HCT116 (cell line): ENCODE measurements at regions not wholly inside any gene's neighbourhood (a gene's known extent, or its start where the extent isn't known, plus 50 kb on each side); places are given as distances from the start of the nearest gene placed in this dataset.

Experiments
- ATAC-seq: fragments of 200-7000 bp; cut with Tn5 transposase; 2 replicates; pipeline ENCODE4 v1.9.1; 2020; ENCODE audit warnings: mild to moderate bottlenecking, moderate library complexity
- BruUV-seq: library from RNA; stranded (reverse); fragments of 400-500 nt; replicated peaks from 2 replicates; lab custom pipeline; 2021; lab: Mats Ljungman, UMichigan
- CTCF ChIA-PET: fragments of 300-600 bp; sonication (Branson Sonifier 250); formaldehyde crosslinking; loops from one replicate; lab custom pipeline; 2021; ENCODE audit warnings: antibody characterized with exemption; lab: Charles Lee
- POLR2A ChIA-PET: fragments of 300-600, 350-600 bp; sonication (Branson Sonifier 250); formaldehyde crosslinking; loops from one replicate; lab custom pipeline; 2021; ENCODE audit warnings: antibody characterized with exemption; lab: Charles Lee
- RAD21 ChIA-PET, 2 experiments: fragments of 300-600 bp; sonication (Branson Sonifier 250); formaldehyde crosslinking; loops; one replicate each; lab custom pipeline; 2023; ENCODE audit warnings: low total read pairs in 2 of 2; ENCODE audit not compliant: uncharacterized antibody in 2 of 2, unreplicated experiment in 2 of 2, low non-redundant PET in 1 of 2; lab: Charles Lee
- DNase-seq: peaks from one replicate; pipeline ENCODE4 v3.0.0-alpha.2; 2010; ENCODE audit warnings: low read depth, low spot score
- H2AFZ ChIP-seq: fragments of 200-600 bp; shearing (Covaris generic), sonication (generic); 2 replicates; pipeline ENCODE4 v1.6.1; 2017; ENCODE audit warnings: low read depth, mixed run types, mixed read lengths, antibody characterized with exemption, low read length; ENCODE audit not compliant: poor library complexity, severe bottlenecking
- H3K27ac ChIP-seq: 2 replicates; pipeline ENCODE4 v1.5.1; 2012; ENCODE audit warnings: low read depth, low read length
- H3K27me3 ChIP-seq: fragments of 200-600 bp; sonication (generic); 2 replicates; pipeline ENCODE4 v1.6.1; 2016; ENCODE audit warnings: mixed run types, low read length, mixed read lengths; ENCODE audit not compliant: insufficient read depth
- H3K36me3 ChIP-seq, 2 experiments: fragments of 200-500 bp in 1 of 2; fragments of 200-600 bp in 1 of 2; sonication (Bioruptor generic) in 1 of 2; sonication (generic) in 1 of 2; 2 replicates each; pipeline versions ENCODE4 v1.5.1 to v1.6.1; 2014 to 2016; ENCODE audit warnings: low read length in 2 of 2, inconsistent platforms in 1 of 2, mixed read lengths in 1 of 2, mixed run types in 1 of 2; ENCODE audit not compliant: insufficient read depth in 2 of 2, control insufficient read depth in 1 of 2
- H3K4me1 ChIP-seq, 2 experiments: fragments of 200-600 bp in 1 of 2; sonication (generic) in 1 of 2; 2 replicates each; pipeline versions ENCODE4 v1.5.1 to v1.6.1; 2012 to 2017; ENCODE audit warnings: low read length in 2 of 2, inconsistent platforms in 1 of 2, mild to moderate bottlenecking in 1 of 2, mixed read lengths in 1 of 2, mixed run types in 1 of 2, moderate library complexity in 1 of 2; ENCODE audit not compliant: insufficient read depth in 2 of 2, control insufficient read depth in 1 of 2
- H3K4me2 ChIP-seq: fragments of 200-600 bp; sonication (generic); 2 replicates; pipeline ENCODE4 v1.6.1; 2017; ENCODE audit warnings: mixed run types, low read length, mixed read lengths
- H3K4me3 ChIP-seq, 2 experiments: fragments of 200-600 bp in 1 of 2; sonication (generic) in 1 of 2; replicated peaks in 1 of 2; 2 replicates each; pipeline ENCODE4 v1.5.1; 2011 to 2016; ENCODE audit warnings: low read length in 2 of 2, control low read depth in 1 of 2, low read depth in 1 of 2, mild to moderate bottlenecking in 1 of 2, mixed read lengths in 1 of 2, mixed run types in 1 of 2
- H3K79me2 ChIP-seq: fragments of 200-600 bp; sonication (generic); 2 replicates; pipeline ENCODE4 v1.6.1; 2017; ENCODE audit warnings: mild to moderate bottlenecking, mixed run types, low read length, moderate library complexity, mixed read lengths; ENCODE audit not compliant: insufficient read depth
- H3K9ac ChIP-seq: fragments of 200-600 bp; sonication (generic); 2 replicates; pipeline ENCODE4 v1.6.1; 2016; ENCODE audit warnings: low read length, mixed read lengths
- H3K9me2 ChIP-seq: fragments of 200-600 bp; sonication (generic), shearing (Covaris generic); 2 replicates; pipeline ENCODE4 v1.6.1; 2017; ENCODE audit warnings: mixed run types, mild to moderate bottlenecking, moderate library complexity; ENCODE audit not compliant: insufficient read depth
- H3K9me3 ChIP-seq, 2 experiments: fragments of 200-500 bp in 1 of 2; fragments of 200-600 bp in 1 of 2; sonication (Bioruptor generic) in 1 of 2; sonication (generic) in 1 of 2; 2 replicates each; pipeline ENCODE4 v1.6.1; 2014 to 2017; ENCODE audit warnings: low read length in 2 of 2, mixed read lengths in 2 of 2, inconsistent platforms in 1 of 2, low read depth in 1 of 2, mild to moderate bottlenecking in 1 of 2, mixed run types in 1 of 2, moderate library complexity in 1 of 2; ENCODE audit not compliant: control insufficient read depth in 1 of 2, insufficient read depth in 1 of 2
- H4K20me1 ChIP-seq: fragments of 200-600 bp; sonication (generic), shearing (Covaris generic); 2 replicates; pipeline ENCODE4 v1.6.1; 2017; ENCODE audit warnings: mixed run types, mild to moderate bottlenecking, moderate library complexity; ENCODE audit not compliant: insufficient read depth
- CEBPB ChIP-seq: IDR thresholded peaks from 2 replicates; pipeline ENCODE4 v1.6.1; 2012; ENCODE audit warnings: low read depth
- EGR1 ChIP-seq: IDR thresholded peaks from 2 replicates; pipeline ENCODE4 v1.6.1; 2012; ENCODE audit warnings: low read depth
- ELF1 ChIP-seq: IDR thresholded peaks from 2 replicates; pipeline ENCODE4 v1.6.1; 2012; ENCODE audit warnings: low read depth, borderline replicate concordance
- FOSL1 ChIP-seq: IDR thresholded peaks from 2 replicates; pipeline ENCODE4 v1.6.1; 2012; ENCODE audit warnings: low read depth
- JUND ChIP-seq: IDR thresholded peaks from 2 replicates; pipeline ENCODE4 v1.6.1; 2012
- POLR2AphosphoS5 ChIP-seq: IDR thresholded peaks from 2 replicates; pipeline ENCODE4 v1.6.1; 2011; ENCODE audit warnings: mild to moderate bottlenecking, low read depth, low read length, moderate library complexity
- SIN3A ChIP-seq: IDR thresholded peaks from 2 replicates; pipeline ENCODE4 v1.6.1; 2012; ENCODE audit warnings: low read depth
- SP1 ChIP-seq: IDR thresholded peaks from 2 replicates; pipeline ENCODE4 v1.6.1; 2012; ENCODE audit warnings: low read depth
- SRF ChIP-seq: IDR thresholded peaks from 2 replicates; pipeline ENCODE4 v1.6.1; 2012; ENCODE audit warnings: low read depth
- TCF7L2 ChIP-seq: IDR thresholded peaks from 2 replicates; pipeline ENCODE4 v1.7.0; 2011; ENCODE audit warnings: borderline replicate concordance, inconsistent platforms; ENCODE audit not compliant: insufficient read depth, insufficient read length; ENCODE audit errors: extremely low read depth
- ZBTB33 ChIP-seq: IDR thresholded peaks from 2 replicates; pipeline ENCODE4 v1.6.1; 2011; ENCODE audit warnings: mild to moderate bottlenecking, low read length, moderate library complexity; ENCODE audit not compliant: insufficient replicate concordance; ENCODE audit errors: extremely low read depth
- intact Hi-C: fragments of 100-400 bp; cut with micrococcal nuclease; formaldehyde crosslinking; loops from 2 replicates; pipeline ENCODE4 v1.10.0; 2022

DNA sequence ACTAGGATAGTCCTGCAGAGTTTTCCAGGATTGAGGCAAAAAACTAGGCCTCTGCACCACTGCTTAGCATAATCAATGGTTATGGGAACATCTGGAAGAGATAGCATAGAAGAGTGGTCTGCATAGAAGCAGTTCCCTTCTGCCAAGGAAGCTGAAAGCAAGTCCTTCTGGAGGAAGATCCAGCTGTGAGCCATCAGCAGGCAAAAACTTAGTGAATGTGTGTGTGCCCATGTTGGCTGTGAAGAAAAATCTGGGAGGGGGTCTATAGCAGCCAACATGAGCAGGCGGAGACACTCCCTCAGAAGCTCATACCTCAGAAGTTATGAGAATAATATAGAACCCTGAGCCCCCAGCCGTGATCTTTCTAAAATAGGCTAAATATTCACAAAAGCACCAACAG is 228.1 kb upstream of the STEAP1 start:
- Histone ChIP-seq H3K27me3 (no peaks in the 10 kb centered on the region; the same call in 1 of the 2 replicates), H3K79me2 (no peaks in the 10 kb centered on the region), H4K20me1 (no peaks in the 10 kb centered on the region), H3K4me2 (no peak overlapping the region), H3K4me3 (no peak overlapping the region), H3K36me3 (no peaks in the 10 kb centered on the region), H3K9me3 (no peaks in the 10 kb centered on the region), H3K9me2 (no peaks in the 10 kb centered on the region), H3K27ac (no peak overlapping the region), H3K9ac (no peak overlapping the region), H2AFZ (no peak overlapping the region), H3K4me1 (no peaks in the 10 kb centered on the region)
- ChIA-PET CTCF (no interaction called here), POLR2A (no interaction called here), RAD21 (no interaction called here)
- BruUV-seq, result no TSS peak
- DNase-seq (no peak), ATAC-seq (no peak)
- intact Hi-C loops, result no loop called here
- no peak for TF ChIP-seq SIN3A
- no peak for TF ChIP-seq POLR2AphosphoS5
- TF ChIP-seq ELF1, result no peak
- TF ChIP-seq SP1, result no peak
- no peak for TF ChIP-seq FOSL1
- TF ChIP-seq JUND, result no peak
- no peak for TF ChIP-seq TCF7L2
- no peak for TF ChIP-seq ZBTB33
- no peak for TF ChIP-seq SRF
- TF ChIP-seq CEBPB, result no peak
- TF ChIP-seq EGR1, result no peak
